Activated naive CD8-positive, alpha-beta T cell (primary cell): ENCODE measurements at regions not wholly inside any gene's neighbourhood (a gene's known extent, or its start where the extent isn't known, plus 50 kb on each side); places are given as distances from the start of the nearest gene placed in this dataset.

Experiments used
- H3K27ac Mint-ChIP-seq: one replicate; pipeline ENCODE4 v1.8.0; 2021; ENCODE audit warnings: mixed read lengths
- H3K27me3 Mint-ChIP-seq: one replicate; pipeline ENCODE4 v1.8.0; 2021; ENCODE audit warnings: mixed read lengths
- H3K36me3 Mint-ChIP-seq: one replicate; pipeline ENCODE4 v1.8.0; 2021; ENCODE audit warnings: mixed read lengths
- H3K4me1 Mint-ChIP-seq: one replicate; pipeline ENCODE4 v1.8.0; 2021; ENCODE audit warnings: low read depth, mixed read lengths
- H3K4me3 Mint-ChIP-seq: one replicate; pipeline ENCODE4 v1.8.0; 2021; ENCODE audit warnings: mild to moderate bottlenecking, mixed read lengths
- H3K9me3 Mint-ChIP-seq: one replicate; pipeline ENCODE4 v1.8.0; 2021; ENCODE audit warnings: low read depth, mixed read lengths

DNA sequence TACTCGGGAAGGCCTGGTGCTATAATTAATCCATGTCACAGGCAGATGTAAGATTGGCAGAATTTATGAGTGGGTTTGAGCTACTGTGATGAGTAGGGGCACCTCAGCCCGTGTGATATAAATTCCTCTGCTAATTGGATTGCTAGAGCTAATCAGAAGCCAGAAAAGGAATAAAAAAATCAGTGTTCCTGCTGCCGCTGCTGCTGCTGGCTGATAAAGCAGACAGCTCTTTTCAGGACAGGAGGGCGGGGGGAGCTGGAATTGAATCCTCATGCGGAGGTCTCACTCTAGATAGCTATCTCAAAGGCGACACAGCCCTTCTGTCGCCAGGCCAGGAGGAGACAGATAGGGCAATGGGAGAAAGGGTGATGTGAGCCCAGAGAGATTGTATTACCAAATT, 182.7 kb upstream of the ZFHX3 start:
- H3K4me3 Mint-ChIP-seq, result no peak overlapping the region
- no peaks in the 10 kb centered on the region for H3K27me3 Mint-ChIP-seq
- H3K4me1 Mint-ChIP-seq, result no peaks in the 10 kb centered on the region
- H3K36me3 Mint-ChIP-seq, result no peaks in the 10 kb centered on the region
- no peaks in the 10 kb centered on the region for H3K9me3 Mint-ChIP-seq
- H3K27ac Mint-ChIP-seq, result no peak overlapping the region

DNA sequence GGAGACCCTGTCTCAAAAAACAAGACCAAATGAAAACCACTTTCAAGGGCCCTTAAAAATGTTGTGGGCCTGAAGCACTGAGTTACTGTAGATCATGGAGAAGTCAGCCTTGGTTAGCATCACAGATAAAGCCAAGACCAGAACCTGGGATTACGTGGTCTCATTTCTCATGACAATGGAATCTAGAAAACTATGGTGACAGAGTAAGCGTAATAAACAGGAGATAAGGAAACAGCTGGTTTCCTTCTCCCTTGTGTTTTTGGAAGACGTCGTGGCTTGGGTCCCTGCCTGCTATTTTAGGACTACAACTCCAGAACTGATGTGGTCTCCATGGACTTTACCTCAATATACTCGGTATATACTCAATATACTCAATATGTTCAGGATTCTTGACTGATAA, 180.7 kb upstream of the ZFHX3 start:
- Mint-ChIP-seq H3K27ac (no peak overlapping the region), H3K9me3 (no peaks in the 10 kb centered on the region), H3K4me1 (no peaks in the 10 kb centered on the region), H3K4me3 (no peak overlapping the region), H3K27me3 (no peaks in the 10 kb centered on the region), H3K36me3 (no peaks in the 10 kb centered on the region)

DNA sequence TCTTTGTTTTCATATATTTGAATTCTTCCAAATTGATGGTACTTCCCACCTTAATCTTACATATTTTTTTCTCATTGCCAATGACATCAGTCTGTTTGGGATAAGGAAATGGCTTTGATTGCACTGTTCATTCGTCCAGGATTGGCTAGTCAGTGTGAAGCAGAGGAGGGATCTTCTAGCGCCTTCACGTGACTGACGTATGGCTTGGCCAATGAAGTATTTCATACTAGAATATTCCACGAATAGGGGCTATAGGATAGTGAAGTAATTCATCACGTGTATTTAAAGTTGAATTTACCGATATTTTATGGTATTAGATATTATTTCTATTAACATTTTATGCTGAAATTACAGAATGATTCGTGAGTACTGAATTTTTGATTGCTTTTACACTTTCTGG, 178.7 kb upstream of the ZFHX3 start:
- Mint-ChIP-seq H3K27ac (no peak overlapping the region), H3K9me3 (no peaks in the 10 kb centered on the region), H3K36me3 (no peaks in the 10 kb centered on the region), H3K4me1 (no peaks in the 10 kb centered on the region), H3K27me3 (no peaks in the 10 kb centered on the region), H3K4me3 (no peak overlapping the region)

DNA sequence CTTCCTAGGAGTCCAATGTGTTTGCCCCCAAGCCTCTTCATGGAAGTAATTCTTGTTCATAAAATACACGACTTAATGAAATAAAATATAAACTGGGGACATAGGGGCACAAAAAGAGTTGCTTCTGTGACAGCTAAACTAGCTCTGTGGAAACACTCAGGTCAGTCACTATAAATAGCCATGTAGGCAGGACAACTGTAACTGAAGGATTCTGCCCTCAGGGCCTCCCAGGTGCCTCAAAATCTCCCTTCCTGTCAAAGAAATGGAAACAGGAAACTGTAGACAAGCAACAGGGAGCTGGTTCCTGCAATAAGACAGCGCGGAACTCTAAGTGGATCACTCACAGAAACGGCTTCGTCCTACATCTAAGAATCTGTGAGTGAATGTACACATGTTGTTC, 178.1 kb upstream of the ZFHX3 start:
- Mint-ChIP-seq H3K4me1 (no peaks in the 10 kb centered on the region), H3K27ac (no peak overlapping the region), H3K36me3 (no peaks in the 10 kb centered on the region), H3K27me3 (no peaks in the 10 kb centered on the region), H3K4me3 (no peak overlapping the region), H3K9me3 (no peaks in the 10 kb centered on the region)

DNA sequence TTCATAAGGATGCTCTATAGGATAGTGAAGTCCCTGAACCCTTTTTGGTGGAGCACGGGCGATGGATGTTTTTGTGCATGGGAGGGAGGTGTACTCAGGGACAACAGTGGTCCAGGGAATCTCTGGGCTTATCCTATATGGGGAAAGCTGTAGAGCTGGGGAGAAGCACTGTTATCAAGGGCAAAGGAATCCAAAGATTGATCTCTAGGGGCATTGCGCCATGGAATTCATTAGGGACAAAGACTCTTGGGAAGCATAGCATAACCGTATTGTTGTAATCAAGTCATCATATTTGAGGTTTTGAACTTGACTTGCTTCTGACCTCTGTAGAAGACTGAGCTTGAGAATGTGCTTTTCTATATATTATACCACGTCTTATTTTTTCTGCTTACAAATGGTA, 172.9 kb upstream of the ZFHX3 start:
- no peaks in the 10 kb centered on the region for H3K36me3 Mint-ChIP-seq
- H3K27ac Mint-ChIP-seq, result no peak overlapping the region
- H3K27me3 Mint-ChIP-seq, result peaks cover 7% of the 10 kb centered on the region
- H3K9me3 Mint-ChIP-seq, result peaks cover 4% of the 10 kb centered on the region
- no peak overlapping the region for H3K4me3 Mint-ChIP-seq
- H3K4me1 Mint-ChIP-seq, result no peaks in the 10 kb centered on the region

DNA sequence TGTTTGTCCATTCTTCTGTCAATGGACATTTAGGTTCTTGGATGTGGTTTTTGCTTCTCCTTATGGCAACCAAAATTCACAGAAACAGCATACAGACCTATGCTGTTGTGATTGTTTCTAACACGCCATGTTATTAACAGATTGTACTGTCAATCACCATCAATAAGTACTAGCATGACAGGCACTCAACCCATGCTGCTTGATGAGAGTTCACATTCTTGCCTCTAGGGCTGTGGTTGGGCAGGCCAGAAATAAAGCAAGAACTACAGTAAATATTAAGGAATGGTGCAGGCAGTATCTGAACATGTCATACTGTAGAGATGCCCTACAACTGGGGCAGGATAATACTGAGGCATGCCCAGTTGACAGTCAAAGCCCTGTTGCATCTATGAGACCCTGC, 171.2 kb upstream of the ZFHX3 start:
- Mint-ChIP-seq H3K36me3 (no peaks in the 10 kb centered on the region), H3K4me1 (no peaks in the 10 kb centered on the region), H3K27me3 (peaks cover 8% of the 10 kb centered on the region), H3K9me3 (peaks cover 4% of the 10 kb centered on the region), H3K4me3 (no peak overlapping the region), H3K27ac (no peak overlapping the region)

DNA sequence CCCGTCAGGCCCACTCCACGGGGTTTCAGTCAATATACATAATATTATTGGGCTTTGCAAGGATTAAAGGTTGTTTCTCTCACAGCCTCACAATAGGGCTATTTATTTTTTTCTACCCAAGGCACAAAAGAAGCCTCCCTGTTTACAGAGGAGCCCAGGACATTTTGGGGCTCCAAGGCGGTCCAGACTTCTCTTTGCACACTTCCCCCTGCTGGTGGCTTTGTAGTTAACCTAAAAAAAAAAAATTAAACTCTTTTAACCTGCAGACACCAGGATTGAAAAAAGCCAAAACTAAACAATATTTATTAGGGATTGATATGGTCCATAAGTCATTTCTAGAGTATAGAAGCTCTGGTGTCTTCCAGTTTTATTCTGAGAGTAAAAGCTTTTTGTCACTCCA, 169.7 kb upstream of the ZFHX3 start:
- Mint-ChIP-seq H3K9me3 (peaks cover 4% of the 10 kb centered on the region), H3K27ac (no peak overlapping the region), H3K4me1 (no peaks in the 10 kb centered on the region), H3K4me3 (no peak overlapping the region), H3K27me3 (peaks cover 8% of the 10 kb centered on the region), H3K36me3 (no peaks in the 10 kb centered on the region)

DNA sequence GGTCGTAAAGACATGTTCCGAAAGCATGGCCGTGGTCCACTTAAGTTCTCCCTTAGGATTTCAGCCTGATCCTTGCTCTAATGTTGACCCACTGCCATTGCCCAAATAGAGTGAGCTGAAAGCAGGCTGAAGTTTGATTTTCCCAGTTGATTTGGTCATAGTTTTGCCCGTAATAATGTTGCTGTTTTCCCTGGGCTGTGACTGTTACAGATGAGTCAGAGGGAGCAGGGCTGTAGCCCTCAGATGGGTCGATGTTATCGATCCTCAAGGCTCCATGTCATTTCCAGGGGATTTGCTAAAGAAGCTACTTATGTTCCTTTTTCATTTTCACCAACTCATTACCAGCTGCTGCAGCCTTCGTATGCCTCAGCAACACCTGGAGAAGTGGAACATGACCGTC, 169.0 kb upstream of the ZFHX3 start:
- Mint-ChIP-seq H3K9me3 (peaks cover 4% of the 10 kb centered on the region), H3K4me1 (no peaks in the 10 kb centered on the region), H3K27ac (no peak overlapping the region), H3K36me3 (no peaks in the 10 kb centered on the region), H3K27me3 (peaks cover 8% of the 10 kb centered on the region), H3K4me3 (no peak overlapping the region)

DNA sequence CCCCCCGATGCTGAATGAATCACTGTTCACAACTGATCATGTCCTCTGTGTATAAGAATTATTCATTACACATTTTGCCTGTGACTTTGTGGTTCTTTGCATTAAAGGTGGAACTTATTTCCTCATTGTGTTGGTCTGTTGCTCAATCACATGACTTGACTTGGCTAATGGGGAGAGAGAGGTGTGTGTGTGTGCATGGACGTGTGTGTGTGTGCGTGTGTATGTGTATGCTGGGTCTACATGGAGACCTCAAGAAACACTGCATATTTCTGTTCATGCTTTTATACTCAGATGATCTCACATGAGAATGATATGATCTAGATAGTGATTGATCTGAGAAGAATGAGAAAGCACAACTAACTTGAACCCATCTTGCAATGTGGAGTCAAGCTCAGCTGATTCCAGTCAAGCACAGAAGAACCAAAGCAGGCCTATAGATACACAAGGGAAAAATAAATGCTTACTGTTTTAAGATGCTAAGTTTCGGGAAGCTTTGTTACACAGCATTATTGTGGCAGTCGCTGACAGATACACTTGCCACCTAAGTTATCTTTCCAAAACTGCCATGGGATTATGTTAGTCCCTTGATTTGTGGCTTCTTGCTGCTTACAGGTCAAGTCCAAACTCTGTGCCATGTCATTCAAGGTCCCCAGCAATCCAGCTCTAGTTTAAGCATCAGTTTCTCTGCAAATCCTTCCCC, 167.9 kb upstream of the ZFHX3 start:
- Mint-ChIP-seq H3K27me3 (peaks cover 8% of the 10 kb centered on the region), H3K36me3 (no peaks in the 10 kb centered on the region), H3K4me3 (no peak overlapping the region), H3K9me3 (peaks cover 4% of the 10 kb centered on the region), H3K4me1 (no peaks in the 10 kb centered on the region), H3K27ac (no peak overlapping the region)

DNA sequence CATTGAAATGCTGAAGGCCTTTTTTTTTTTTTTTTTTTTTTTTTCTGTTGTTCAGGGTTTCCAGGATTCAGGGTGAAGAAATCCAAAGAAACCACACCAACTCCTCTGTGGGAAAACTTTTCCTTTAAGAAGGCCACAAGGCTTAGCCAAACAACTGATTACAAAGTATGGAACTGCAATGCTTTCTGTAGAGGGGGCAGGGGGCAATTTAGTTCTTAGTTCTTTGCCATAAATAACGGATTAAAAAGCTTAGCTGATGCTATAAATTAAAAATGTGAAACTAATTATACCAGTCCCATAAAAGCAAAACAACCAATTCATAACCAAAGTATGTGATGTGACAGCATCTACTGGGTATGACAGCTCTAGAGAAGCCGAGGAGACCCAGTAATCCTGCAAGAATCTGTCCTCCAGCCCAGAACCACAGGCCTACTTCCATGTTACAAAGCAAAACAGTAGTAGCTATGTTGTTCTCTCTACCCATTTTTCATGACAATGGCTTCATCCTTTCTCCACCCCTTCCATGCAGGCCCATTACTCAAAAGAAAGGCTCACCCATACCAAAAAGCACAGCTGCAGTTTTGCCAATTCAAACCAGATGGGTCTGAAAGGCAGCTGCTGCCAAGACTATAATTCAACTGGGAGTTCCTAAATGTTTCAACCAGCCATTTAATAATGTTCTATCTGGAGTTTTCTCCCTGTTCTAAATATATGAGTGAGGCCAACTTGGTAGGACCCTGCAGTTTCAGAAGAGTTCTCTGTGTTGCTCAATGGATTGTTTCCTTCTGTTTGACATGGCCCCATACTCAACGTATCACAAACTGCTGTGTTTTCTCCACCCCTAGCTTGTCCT, 167.1 kb upstream of the ZFHX3 start:
- no peaks in the 10 kb centered on the region for H3K36me3 Mint-ChIP-seq
- no peak overlapping the region for H3K4me3 Mint-ChIP-seq
- peaks cover 4% of the 10 kb centered on the region for H3K27me3 Mint-ChIP-seq
- peaks cover 4% of the 10 kb centered on the region for H3K9me3 Mint-ChIP-seq
- no peak overlapping the region for H3K27ac Mint-ChIP-seq
- no peaks in the 10 kb centered on the region for H3K4me1 Mint-ChIP-seq

DNA sequence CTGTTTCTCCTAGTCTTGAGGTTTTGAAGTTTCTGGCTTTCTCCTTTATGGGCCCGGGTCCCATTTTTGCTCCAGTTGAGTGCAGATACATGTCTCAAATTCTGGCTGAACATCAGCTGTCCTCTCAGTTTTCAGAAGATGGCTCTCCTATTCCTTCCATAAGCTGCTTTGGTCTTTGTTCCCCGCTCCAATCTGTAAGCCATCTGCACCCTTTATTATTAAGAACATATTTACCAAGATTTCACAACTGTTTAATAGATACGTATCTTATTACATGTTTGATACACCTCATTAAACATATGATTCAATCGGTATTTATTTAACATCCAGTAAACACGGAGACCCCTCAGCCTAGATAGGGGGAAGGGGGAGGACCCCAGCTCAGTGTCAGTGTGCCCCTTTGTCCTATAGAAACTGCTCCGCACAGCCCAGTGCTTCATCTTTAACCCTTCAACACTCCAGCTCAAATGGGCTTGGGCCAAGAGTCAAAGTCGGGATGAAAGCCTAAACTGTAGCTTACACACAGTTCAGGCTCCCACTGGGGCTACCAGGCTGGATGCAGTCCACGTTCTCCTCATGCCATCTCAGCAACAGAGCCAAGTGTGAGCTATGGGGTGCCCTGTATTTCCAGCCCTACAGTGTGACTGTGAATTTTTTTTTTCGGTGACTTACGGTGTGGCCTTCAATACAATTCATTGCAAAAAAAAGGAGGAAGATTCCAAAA, 166.0 kb upstream of the ZFHX3 start:
- Mint-ChIP-seq H3K27me3 (peaks cover 3% of the 10 kb centered on the region), H3K27ac (no peak overlapping the region), H3K4me1 (no peaks in the 10 kb centered on the region), H3K4me3 (no peak overlapping the region), H3K36me3 (no peaks in the 10 kb centered on the region), H3K9me3 (peaks cover 4% of the 10 kb centered on the region)

DNA sequence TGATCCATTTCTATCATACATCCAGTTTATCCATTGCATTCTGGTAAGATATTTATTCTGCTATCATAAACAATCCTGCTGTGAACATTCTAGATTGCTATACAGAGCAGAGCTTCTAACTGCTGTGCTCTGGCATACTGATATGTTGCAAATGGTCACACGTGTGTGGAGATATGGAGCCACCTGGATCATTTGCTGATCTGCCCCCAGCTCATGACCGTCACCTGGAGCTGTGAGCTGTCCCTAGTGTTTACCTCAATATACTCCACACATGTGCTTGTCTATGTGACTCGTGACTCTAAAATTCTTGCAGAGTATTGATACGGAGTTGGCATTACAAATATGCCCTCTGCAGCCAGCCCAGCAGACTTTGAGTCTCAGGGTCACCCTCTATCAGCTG, 164.5 kb upstream of the ZFHX3 start:
- Mint-ChIP-seq H3K9me3 (peaks cover 4% of the 10 kb centered on the region), H3K4me3 (no peak overlapping the region), H3K4me1 (no peaks in the 10 kb centered on the region), H3K36me3 (no peaks in the 10 kb centered on the region), H3K27ac (no peak overlapping the region), H3K27me3 (peaks cover 2% of the 10 kb centered on the region)

DNA sequence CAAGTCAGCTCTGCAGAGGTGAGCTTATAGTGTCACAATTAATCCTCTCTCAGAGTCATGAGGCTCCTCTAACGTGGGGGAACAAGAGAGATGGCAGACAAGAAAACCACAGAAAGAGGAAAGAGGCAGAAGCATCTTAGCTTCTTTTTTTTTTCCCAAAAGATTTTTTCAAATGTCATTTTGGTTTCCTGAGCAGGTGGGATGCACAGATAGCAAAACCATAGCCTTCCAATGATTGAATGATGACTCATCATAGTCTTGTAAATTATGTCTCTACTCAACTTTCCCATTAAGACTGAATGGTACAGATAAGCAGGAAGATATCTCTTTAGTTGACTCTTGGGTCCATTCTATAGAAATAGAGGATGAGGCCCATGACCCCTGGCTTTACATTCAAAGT, 162.8 kb upstream of the ZFHX3 start:
- Mint-ChIP-seq H3K9me3 (no peaks in the 10 kb centered on the region), H3K27ac (no peak overlapping the region), H3K36me3 (no peaks in the 10 kb centered on the region), H3K27me3 (peaks cover 2% of the 10 kb centered on the region), H3K4me3 (no peak overlapping the region), H3K4me1 (no peaks in the 10 kb centered on the region)

DNA sequence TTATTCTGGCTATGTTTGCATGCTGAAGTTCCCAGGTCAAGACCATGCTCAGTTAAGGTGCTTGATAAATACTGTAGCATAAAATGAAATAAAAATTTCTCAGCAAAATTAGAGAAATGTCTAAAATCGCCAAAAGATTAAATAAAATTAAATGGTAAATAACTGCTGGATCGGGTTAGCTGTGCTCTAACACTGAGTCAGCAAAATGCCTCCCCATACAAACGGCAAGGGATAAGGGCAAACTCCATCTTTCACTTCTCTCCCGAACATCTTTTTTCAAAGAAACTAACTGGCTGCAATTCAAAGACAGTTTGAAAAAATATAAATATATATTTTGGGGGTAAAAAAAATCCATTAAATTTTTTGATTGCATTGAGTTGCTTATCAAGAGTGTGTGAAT, 162.2 kb upstream of the ZFHX3 start:
- Mint-ChIP-seq H3K4me3 (no peak overlapping the region), H3K4me1 (no peaks in the 10 kb centered on the region), H3K27ac (no peak overlapping the region), H3K9me3 (no peaks in the 10 kb centered on the region), H3K36me3 (no peaks in the 10 kb centered on the region), H3K27me3 (peaks cover 4% of the 10 kb centered on the region)

DNA sequence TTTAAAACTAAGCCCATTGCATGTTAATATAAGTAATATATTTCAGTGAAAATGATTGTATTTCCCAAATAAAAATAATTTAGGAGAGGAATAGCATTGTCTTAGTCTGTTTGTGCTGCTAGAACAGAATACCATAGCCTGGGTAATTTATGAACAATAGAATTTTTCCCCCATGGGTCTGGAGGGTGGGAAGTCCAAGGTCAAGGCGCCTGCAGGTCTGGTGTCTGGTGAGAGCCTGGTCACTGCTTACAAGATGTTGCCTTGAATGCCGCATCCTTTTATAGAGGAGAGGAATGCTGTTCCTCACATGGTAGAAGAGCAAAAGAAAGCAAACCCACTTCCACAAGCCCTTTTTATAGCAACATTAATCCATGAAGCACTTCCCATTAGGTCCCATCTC, 161.3 kb upstream of the ZFHX3 start:
- Mint-ChIP-seq H3K4me1 (no peaks in the 10 kb centered on the region), H3K27me3 (peaks cover 2% of the 10 kb centered on the region), H3K27ac (no peak overlapping the region), H3K4me3 (no peak overlapping the region), H3K9me3 (no peaks in the 10 kb centered on the region), H3K36me3 (no peaks in the 10 kb centered on the region)
